ENCODE measurements at regions not wholly inside any gene's neighbourhood (a gene's known extent, or its start where the extent isn't known, plus 50 kb on each side); places are given as distances from the start of the nearest gene placed in this dataset.

DNA sequence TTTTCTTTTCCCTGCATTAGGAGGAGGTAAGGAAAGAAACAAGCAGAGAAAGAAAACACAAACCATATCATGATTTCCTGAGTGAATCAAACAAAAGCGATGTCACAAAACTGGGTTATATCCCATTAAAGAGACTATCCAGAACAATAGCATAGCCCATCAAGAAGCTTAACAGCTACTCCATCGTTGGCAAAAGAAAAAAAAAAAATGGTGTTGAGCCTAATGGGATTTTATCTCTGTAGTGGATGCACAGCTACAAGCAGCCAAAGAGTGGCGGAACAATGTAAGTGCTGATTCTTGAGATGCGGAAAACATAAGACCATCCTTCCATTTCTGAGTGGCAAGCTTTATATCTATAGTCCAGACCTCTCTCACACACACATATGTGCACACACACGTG lies 106.2 kb upstream of the NRSN1 start:
- TF ChIP-seq, protein P1, sequence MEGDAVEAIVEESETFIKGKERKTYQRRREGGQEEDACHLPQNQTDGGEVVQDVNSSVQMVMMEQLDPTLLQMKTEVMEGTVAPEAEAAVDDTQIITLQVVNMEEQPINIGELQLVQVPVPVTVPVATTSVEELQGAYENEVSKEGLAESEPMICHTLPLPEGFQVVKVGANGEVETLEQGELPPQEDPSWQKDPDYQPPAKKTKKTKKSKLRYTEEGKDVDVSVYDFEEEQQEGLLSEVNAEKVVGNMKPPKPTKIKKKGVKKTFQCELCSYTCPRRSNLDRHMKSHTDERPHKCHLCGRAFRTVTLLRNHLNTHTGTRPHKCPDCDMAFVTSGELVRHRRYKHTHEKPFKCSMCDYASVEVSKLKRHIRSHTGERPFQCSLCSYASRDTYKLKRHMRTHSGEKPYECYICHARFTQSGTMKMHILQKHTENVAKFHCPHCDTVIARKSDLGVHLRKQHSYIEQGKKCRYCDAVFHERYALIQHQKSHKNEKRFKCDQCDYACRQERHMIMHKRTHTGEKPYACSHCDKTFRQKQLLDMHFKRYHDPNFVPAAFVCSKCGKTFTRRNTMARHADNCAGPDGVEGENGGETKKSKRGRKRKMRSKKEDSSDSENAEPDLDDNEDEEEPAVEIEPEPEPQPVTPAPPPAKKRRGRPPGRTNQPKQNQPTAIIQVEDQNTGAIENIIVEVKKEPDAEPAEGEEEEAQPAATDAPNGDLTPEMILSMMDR (IDR thresholded peaks at IDR 0.05; ENCODE audit: poor library complexity, severe bottlenecking): no peak
- TF ChIP-seq EZH2 (IDR thresholded peaks at IDR 0.05; ENCODE audit: borderline replicate concordance, insufficient read depth, low read length, poor library complexity, severe bottlenecking) (no peak), POLR2AphosphoS5 (IDR thresholded peaks at IDR 0.05) (no peak)
- TF ChIP-seq, protein P2, sequence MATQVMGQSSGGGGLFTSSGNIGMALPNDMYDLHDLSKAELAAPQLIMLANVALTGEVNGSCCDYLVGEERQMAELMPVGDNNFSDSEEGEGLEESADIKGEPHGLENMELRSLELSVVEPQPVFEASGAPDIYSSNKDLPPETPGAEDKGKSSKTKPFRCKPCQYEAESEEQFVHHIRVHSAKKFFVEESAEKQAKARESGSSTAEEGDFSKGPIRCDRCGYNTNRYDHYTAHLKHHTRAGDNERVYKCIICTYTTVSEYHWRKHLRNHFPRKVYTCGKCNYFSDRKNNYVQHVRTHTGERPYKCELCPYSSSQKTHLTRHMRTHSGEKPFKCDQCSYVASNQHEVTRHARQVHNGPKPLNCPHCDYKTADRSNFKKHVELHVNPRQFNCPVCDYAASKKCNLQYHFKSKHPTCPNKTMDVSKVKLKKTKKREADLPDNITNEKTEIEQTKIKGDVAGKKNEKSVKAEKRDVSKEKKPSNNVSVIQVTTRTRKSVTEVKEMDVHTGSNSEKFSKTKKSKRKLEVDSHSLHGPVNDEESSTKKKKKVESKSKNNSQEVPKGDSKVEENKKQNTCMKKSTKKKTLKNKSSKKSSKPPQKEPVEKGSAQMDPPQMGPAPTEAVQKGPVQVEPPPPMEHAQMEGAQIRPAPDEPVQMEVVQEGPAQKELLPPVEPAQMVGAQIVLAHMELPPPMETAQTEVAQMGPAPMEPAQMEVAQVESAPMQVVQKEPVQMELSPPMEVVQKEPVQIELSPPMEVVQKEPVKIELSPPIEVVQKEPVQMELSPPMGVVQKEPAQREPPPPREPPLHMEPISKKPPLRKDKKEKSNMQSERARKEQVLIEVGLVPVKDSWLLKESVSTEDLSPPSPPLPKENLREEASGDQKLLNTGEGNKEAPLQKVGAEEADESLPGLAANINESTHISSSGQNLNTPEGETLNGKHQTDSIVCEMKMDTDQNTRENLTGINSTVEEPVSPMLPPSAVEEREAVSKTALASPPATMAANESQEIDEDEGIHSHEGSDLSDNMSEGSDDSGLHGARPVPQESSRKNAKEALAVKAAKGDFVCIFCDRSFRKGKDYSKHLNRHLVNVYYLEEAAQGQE (IDR thresholded peaks at IDR 0.05; ENCODE audit: borderline replicate concordance): no peak

Measured in neural cell (in vitro differentiated cells).